GM19324 (cell line): ENCODE measurements at regions not wholly inside any gene's neighbourhood (a gene's known extent, or its start where the extent isn't known, plus 50 kb on each side); places are given as distances from the start of the nearest gene placed in this dataset.
"Not testable (repeated sequence)": the region's sequence is repeated elsewhere in the genome, so short reads cannot be mapped to it uniquely, and the experiment has no call there.

Experiments used
- ATAC-seq: cut with Tn5 transposase; IDR thresholded peaks from one replicate; pipeline ENCODE4 v1.9.1; 2021; ENCODE audit warnings: mild to moderate bottlenecking, moderate library complexity; ENCODE audit not compliant: unreplicated experiment, low FRiP score

GRCh38 chr7:80020277-80020676, 114.4 kb upstream of the GNAI1 start:
- ATAC-seq = not testable (repeated sequence)

- not testable (repeated sequence) for ATAC-seq
Observed at GRCh38 chr7:80019809-80020207, 114.8 kb upstream of the GNAI1 start.

- ATAC-seq = peak; percentile 75
Observed at GRCh38 chr7:80018941-80019808, 115.5 kb upstream of the GNAI1 start.

GRCh38 chr7:80017101-80017698, 117.4 kb upstream of the GNAI1 start:
- no peak for ATAC-seq

GRCh38 chr7:80014511-80014910, 120.1 kb upstream of the GNAI1 start:
- ATAC-seq = no peak

- no peak for ATAC-seq
Observed at GRCh38 chr7:80008039-80008438, 126.6 kb upstream of the GNAI1 start.

GRCh38 chr7:80002865-80003264, 131.8 kb upstream of the GNAI1 start:
- no peak for ATAC-seq

GRCh38 chr7:79998363-79998762, 136.3 kb upstream of the GNAI1 start:
- no peak for ATAC-seq

GRCh38 chr7:79997345-79997744, 137.3 kb upstream of the GNAI1 start:
- no peak for ATAC-seq

GRCh38 chr7:79995741-79996140, 138.9 kb upstream of the GNAI1 start:
- ATAC-seq = not testable (repeated sequence)

- ATAC-seq = no peak
Observed at GRCh38 chr7:79988653-79989052, 146.0 kb upstream of the GNAI1 start.

GRCh38 chr7:79984210-79984609, 150.4 kb upstream of the GNAI1 start:
- no peak for ATAC-seq

GRCh38 chr7:79982141-79982770, 152.4 kb upstream of the GNAI1 start:
- ATAC-seq = no peak

- ATAC-seq = no peak
Observed at GRCh38 chr7:79980376-79980775, 154.3 kb upstream of the GNAI1 start.

GRCh38 chr7:79979437-79979836, 155.2 kb upstream of the GNAI1 start:
- no peak for ATAC-seq

GRCh38 chr7:79977481-79977880, 157.2 kb upstream of the GNAI1 start:
- no peak for ATAC-seq

- not testable (repeated sequence) for ATAC-seq
Observed at GRCh38 chr7:79976711-79977020, 158.0 kb upstream of the GNAI1 start.

- ATAC-seq = not testable (repeated sequence)
Observed at GRCh38 chr7:79975986-79976710, 158.5 kb upstream of the GNAI1 start.

- ATAC-seq = no peak
Observed at GRCh38 chr7:79973455-79973854, 161.2 kb upstream of the GNAI1 start.

- ATAC-seq = no peak
Observed at GRCh38 chr7:79971058-79971457, 163.6 kb upstream of the GNAI1 start.

- ATAC-seq = no peak
Observed at GRCh38 chr7:79968894-79969293, 165.7 kb upstream of the GNAI1 start.
